ENCODE measurements at regions not wholly inside any gene's neighbourhood (a gene's known extent, or its start where the extent isn't known, plus 50 kb on each side); places are given as distances from the start of the nearest gene placed in this dataset.

DNA sequence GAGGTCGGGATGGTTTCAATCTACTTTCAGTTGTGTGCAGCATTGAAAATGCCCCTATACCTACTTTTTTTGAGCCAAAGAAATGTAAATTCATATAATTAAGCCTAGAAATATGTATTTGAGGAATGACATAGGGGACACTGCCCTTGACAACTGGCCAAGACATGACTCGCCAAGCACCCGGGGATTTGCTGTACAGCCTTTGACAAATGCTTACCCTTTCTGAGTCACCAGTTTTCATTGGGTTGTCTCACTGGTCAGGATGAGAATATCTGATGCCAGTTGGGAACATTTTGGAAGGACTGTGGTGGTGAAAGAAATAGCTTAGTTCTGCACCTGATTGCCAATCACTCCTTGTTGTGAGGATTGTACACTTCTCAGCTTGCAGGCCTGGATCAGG is 166.8 kb upstream of the HABP2 start:
- DNase-seq (no peak), ATAC-seq (peak in 1 of 2 donors; percentile 62)
- intact Hi-C loops (cut with DNase I) = loop anchor here (2.0 to 10.0 kb wide), 5 partner anchors 251 to 914 kb away; no protein-coding TSS in a partner anchor

DNA sequence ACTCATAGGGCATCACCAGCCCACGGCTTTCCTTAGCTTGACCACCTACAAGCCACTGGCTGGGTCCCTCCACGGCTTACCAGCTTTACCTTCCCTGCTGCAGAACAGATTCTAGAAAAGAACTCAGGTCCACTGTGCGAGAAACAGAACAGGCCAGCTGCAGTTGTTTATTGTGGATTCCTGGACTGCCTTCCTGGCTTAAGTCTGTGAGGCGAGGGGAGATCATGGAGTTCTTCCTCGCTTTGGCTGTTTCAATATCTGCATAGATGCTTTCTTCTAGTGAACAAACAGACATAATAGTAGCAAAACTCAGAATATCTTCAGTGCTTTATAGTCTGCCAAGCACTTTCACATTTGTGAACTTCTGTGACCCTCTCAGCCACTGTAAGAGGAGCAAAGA is 162.9 kb upstream of the HABP2 start:
- intact Hi-C loops (cut with DNase I) = loop anchor here (5.0 to 10.0 kb wide), 4 partner anchors 255 to 918 kb away; no protein-coding TSS in a partner anchor
- ATAC-seq = no peak
- DNase-seq = no peak

DNA sequence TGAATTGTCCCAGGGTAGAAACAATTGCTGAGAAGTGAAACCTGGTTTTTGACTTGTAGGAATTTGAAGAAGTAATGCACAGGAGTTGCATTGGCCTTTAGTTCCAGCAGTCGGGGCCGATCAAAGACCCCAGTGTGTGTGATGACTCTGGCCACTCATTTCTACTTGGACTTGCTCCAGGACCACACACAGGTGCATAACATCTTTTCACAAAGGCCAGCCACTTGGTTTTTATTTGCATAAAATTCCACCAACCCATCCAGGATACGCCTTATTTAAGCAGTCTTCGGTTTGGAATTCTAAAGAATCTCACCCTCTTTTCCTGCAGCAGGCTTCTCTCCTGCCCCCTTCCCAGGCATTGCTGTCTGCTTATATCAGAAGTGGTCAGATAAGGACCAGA is 162.0 kb upstream of the HABP2 start:
- DNase-seq = no peak
- no peak for ATAC-seq
- intact Hi-C loops (cut with DNase I) = no loop called here

DNA sequence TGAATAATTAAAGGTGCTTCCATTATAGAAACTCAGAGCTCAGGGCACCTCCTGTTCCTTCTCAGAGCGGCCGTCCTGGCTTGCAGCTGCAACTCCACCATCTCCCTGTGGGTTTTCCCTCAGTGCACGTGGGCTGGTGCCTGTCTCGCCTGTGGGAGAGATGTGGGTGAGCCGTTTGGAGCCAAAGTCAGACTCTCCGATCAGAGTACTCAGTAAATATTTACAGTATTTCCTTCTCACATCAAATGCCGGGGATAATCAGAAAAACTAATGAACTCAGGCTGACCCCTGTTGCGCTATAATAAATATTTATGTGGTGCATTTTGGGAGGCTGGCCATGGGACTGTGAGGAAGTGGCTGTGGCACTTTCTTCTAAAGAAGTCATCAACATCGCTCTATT is 155.8 kb upstream of the HABP2 start:
- DNase-seq (no peak), ATAC-seq (no peak)
- intact Hi-C loops (cut with DNase I) = no loop called here

DNA sequence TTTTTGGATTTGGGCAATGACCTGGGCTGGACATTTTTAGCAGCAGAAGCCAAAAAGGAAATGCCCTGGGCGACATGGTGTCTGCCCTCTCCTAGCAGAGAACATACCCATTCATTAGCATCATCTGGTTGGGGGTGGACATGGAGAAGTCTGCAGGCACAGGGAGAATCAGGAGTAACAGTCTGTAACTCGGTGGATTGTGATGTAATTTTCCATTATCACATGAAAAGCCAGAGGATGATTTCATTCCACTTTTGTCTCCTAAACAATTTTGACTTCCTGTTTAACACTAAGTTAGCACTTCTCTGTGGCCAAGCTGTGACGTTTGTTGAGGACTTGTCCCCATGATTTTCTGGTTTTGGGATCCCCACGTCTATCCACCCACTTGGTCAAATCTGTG is 153.8 kb upstream of the HABP2 start:
- ATAC-seq (no peak), DNase-seq (no peak)
- intact Hi-C loops (cut with DNase I) = no loop called here

DNA sequence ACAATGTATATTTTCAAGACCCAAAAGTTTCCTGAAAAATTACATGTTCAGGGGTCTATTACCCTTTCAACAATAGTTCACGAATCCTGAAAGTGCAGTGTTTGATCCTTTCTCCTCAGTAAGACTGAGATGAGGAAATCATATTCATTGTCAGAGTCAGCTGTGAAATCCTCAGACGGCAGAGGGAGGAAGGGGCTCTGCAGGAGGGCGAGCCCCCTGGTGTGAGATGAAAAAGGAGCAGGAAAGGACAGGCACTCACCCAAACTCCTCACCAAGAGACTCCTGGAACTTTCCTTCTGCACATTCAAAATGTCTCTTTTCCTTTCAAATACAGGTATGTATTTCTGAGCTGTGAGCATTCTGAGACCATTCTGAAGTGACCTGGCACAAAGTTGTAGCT is 150.3 kb upstream of the HABP2 start:
- DNase-seq (no peak), ATAC-seq (no peak)
- intact Hi-C loops (cut with DNase I) = no loop called here

DNA sequence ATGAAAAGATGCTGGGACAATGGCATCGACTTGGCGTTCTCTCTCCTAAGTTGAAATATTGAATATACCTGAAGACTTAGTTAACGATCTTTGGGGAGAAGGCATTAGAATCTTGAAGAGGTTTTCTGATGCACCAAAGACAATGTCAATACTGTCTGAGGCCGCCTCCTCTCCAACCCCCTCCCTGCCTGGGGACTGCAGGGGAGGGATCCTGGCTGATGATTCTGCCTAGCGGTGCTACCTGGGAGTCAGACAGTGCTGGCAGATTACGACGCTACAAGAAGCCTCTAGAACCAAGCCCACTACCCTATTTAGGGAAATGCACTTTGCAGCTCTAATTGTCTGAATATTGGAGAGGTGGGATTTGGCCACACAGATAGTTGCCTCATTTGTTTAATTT is 145.6 kb upstream of the HABP2 start:
- ATAC-seq (no peak), DNase-seq (no peak)
- intact Hi-C loops (cut with DNase I) = no loop called here

DNA sequence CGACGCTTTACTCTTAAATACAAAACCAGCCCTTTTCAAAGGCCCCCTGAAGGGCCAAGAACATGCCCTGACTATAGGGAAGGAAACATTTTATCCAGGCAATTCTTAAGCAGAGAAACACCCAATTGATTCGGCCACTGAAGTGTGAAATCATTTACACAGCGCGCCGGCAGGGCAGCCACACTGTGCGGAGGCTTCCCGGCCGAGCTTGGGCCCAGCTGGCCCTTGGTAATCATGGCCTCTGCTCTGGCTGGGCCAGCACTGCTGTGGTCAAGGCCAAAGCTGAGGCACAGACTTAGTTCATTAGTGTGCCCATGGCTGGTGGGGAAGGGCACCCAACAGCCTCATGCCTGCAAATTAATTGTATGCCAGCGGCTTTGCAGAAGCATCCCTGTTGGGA is 143.7 kb upstream of the HABP2 start:
- intact Hi-C loops (cut with DNase I) = no loop called here
- ATAC-seq = no peak
- no peak for DNase-seq

DNA sequence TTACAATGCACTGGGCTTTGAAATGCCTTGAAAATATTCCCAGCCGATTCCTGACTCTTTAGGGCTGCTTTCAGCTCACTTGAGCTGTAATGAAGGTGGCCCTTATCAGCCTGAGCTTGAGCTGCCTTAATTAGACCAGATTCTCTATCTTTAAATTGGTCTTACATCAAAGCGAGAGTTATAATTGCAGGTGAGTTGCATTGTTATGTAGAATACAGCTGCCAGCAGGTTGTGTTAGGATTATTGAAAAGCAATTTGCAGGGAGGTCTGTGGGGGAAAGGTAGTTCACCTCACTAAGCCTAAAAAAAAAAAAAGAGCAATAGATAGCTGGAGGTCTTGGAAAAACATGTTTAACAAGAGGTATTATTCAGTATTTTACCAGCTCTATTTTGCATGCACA is 142.2 kb upstream of the HABP2 start:
- intact Hi-C loops (cut with DNase I) = no loop called here
- DNase-seq (no peak), ATAC-seq (no peak)

DNA sequence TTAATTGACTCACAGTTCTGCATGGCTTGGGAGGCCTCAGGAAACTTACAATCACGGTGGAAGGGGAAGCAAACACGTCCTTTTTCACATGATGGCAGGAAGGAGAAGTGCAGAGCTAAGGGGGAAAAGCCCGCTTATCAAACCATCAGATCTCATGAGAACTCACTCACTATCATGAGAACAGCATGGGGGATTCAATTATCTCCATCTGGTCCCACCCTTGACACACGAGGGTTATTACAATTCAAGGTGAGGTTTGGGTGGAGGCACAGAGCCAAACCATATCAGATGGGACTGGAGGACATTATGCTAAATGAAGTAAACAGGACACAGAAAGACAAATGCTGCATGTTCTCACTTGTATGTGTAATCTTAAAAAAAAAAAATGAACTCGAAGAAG is 141.4 kb upstream of the HABP2 start:
- DNase-seq (no peak), ATAC-seq (no peak)
- intact Hi-C loops (cut with DNase I) = no loop called here

DNA sequence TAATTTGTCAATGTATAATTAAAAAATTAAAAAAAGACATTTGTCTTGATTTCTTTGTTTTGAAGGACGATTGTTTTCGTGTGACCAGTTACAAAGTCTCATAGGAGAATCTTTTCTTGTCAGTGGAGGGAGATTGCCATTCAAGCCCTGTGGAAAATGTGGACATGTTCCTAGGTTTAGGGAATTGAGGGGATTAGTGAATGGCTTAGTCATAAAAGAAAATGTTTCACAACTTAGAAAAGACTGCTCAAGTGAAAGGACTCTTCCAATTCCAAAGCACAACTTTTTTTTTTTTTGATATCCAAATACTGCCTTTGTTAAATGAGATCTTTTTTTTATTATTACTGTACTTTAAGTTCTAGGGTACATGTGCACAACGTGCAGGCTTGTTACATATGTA is 140.7 kb upstream of the HABP2 start:
- no peak for ATAC-seq
- intact Hi-C loops (cut with DNase I) = no loop called here
- DNase-seq = no peak

DNA sequence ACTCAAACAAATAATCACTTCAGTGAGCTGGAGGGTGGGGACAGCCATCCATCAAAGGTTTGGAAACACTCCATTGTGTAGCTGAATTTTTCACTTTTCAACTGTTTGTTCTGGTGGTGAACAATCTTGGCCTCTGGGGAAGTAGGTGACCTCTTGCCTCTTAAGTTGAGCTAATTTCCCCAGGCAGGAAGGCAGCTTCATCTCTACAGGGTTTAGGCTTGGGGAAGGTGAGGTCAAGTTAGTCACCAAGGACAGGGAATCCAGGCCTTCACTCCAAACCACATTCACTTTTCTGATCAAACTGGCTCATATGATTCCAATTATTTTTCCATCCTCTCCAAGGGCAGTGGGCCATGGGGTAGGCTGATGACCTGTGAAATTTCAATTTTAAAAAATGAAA is 138.3 kb upstream of the HABP2 start:
- no peak for DNase-seq
- intact Hi-C loops (cut with DNase I) = no loop called here

DNA sequence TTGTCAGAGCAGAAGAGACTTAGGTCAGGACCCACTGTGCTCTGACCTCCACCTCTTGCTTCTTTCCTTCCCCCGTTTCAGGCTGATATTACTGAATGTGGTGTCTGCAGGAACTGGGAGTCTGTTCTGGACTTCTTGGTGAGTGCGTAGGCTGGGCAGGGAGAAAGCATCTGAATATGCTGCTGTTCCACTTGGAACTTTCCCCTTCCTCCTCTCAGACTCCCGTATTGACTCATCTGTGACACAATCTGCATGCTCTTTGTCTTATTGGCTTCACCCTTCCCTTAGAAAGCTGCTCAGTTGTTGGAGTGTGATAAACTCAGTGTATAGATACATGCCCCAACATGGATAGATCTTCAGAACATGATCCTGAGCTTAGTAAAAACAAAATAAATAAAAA is 137.6 kb upstream of the HABP2 start:
- ATAC-seq (peak; percentile 19 to 37), DNase-seq (no peak)

More for the DNA sequence above, 138.3 kb upstream of the HABP2 start:
- no peak for ATAC-seq

DNA sequence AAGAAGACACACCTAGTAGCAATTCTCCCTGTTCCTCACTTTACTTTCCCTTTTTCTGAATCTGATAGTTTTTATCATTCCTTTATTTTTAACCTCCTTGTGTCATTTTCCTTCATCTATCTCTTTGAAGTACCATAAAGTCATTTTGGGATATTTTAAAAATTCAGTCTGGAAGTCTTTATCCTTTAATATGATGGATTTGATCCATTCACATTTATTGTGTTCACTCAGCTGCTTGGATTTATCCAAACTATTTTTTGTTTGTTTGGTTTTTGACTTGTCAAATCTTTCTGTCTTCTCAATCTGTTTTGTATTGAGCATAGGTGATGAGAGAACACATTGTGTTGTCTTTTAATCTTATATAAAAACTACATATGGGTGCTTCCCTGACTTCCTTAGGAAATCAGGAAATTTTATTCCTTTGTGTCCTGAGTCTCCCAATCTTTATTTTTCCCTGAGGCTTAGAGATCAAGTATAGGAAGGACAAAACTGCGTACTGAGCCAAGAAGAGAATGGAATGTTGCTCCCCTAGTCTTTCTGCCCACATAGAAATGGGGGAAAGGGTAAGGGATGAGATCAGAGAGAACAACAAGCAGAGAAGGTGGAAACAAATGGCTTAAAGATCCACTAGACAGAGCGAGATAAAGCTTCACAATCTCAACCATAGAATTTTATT is 132.7 kb upstream of the HABP2 start:
- intact Hi-C loops (cut with DNase I) = no loop called here
- DNase-seq (no peak), ATAC-seq (no peak)

More for the DNA sequence above, 137.6 kb upstream of the HABP2 start:
- intact Hi-C loops (cut with DNase I) = no loop called here

DNA sequence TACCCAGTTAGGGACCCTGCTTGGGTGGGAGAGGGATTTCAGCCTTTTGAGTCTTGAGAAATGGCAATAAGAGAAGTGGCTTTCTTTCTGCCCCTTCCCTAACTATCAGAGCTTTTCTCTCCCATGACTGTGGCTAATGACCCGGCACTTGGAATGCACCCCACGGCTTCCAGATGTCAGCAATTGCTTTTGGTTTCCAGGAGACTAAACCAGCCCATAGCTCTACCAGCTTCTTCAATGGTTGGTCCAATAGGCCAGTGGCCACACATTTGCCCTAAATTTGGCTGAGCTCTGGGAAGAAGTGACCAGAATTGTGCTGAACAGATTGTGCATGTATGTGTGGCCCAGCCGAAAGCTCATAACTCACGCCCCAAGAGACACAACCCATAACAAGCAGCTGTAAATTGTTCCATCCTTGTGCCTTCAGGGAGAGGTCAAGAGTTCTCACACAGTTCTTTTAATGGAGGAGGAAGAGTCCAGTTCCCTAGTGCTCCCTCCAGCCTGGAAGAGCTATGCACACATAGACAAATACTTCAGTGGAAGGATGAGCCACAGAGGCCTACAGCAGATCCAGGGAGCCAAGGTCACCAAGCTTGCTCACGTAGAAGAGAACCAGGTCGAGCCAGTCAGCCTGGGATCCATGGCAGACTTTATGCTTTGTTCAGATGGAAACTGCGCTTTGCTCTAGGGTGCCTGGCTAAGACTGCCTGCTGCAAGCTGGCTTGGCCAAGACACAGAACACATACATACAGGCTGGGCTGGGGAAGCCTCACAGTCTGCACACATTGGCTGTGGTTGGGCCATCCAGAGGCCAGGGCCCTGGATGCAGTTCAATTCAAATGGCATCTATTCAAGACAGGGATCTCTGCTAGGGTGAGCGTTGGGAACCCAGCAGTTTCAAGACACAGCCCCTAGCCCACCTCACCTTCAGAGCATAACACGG is 131.8 kb upstream of the HABP2 start:
- ATAC-seq (no peak), DNase-seq (no peak)
- intact Hi-C loops (cut with DNase I) = no loop called here

DNA sequence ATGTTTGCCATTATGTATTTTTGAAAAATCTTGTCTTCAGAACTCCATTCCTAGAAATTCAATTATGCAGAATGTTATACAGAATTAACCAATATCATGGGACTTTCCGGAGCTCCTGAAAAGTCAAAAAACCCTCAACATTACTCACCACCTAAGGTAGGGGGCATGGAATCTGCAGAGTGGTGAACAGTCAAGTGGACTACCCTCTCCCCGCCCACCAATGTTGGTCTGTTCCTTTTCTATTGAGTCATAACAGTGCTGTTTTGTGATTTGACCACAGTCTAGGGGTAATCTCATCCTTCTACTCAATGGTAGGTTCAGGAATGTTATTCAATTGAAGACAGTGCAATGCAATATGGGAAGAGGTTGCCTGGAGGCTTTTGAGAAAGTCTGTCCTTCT is 130.5 kb upstream of the HABP2 start:
- intact Hi-C loops (cut with DNase I) = no loop called here
- no peak for DNase-seq
- no peak for ATAC-seq

DNA sequence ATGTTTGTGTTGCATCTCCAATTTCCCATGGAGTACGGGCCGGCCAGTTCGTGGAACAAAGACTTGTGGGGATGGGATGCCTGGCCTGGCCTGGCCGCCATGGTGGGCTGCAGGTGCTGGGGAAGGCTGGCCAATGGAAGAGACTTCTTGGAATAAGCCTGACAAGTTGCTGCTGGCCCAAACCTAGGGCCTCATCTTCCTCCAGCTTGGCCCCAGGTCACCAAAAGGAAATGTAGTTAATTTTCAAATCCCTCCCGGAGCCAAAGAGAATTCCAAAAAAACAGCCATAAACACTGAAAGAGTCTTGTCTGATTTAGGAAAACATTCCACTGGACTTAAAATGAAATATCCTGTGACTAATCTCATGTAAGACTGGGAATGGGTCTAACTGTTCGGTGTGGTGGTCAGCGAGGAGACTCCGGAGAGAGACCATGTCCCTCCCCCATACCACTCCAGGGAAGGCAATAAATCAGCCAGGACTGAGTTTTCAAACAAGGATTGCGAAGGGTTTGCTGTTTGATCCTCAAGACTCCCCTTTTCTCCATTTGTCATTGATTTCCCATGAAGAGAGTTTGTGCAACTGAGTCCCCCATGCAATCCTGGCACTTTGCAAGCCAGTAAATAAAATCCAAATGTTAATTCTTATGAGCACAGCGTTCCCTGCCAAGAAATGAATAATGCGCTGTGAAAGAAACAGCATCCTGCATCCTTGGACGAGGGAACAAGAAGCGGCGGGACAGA is 128.7 kb upstream of the HABP2 start:
- DNase-seq (no peak), ATAC-seq (peak in 1 of 2 donors; percentile 51)
- intact Hi-C loops (cut with DNase I) = no loop called here

DNA sequence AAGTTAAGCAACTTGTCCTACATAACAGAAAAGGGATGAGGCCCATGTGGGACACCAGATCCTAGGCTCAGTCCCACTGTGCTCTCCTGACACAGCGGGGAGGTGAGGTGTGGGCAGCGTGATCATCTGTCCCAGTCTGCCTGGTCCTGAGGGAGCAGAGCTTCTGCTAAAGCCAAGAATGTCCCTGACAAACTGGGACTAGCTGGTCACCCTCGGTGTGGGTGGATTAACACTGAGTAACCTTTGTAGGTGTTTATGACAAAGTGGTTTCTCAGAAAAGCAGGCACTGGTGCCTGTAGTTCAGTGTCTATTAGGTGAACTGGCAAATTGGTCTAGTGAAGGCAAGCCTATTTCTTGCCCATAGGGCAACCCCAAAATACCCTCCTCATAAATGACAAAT is 127.8 kb upstream of the HABP2 start:
- DNase-seq = no peak
- ATAC-seq = peak in 1 of 2 donors; percentile 54
- intact Hi-C loops (cut with DNase I) = no loop called here

DNA sequence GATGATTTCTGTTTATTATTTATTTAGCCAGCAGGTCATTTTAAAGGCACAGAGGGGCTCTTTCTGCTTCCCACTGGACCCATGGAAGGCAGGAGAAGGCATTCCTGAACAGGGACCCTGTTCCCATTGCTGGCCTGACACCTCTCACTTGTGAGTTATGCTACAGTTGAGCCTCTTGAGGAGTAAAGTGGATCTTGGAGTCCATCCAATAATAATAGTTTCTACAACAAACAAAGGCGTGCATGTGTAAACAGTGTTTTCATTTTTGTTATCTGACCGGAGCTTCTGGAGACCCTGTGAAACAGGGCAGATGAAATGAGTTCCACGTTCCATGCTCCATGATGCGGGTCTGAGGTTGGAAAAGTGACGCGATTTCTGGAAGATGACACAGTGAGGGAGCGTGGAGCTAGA is 127.3 kb upstream of the HABP2 start:
- intact Hi-C loops (cut with DNase I) = no loop called here
- ATAC-seq (peak; percentile 28 to 66), DNase-seq (no peak)
